ENCODE measurements at regions not wholly inside any gene's neighbourhood (a gene's known extent, or its start where the extent isn't known, plus 50 kb on each side); places are given as distances from the start of the nearest gene placed in this dataset.

DNA sequence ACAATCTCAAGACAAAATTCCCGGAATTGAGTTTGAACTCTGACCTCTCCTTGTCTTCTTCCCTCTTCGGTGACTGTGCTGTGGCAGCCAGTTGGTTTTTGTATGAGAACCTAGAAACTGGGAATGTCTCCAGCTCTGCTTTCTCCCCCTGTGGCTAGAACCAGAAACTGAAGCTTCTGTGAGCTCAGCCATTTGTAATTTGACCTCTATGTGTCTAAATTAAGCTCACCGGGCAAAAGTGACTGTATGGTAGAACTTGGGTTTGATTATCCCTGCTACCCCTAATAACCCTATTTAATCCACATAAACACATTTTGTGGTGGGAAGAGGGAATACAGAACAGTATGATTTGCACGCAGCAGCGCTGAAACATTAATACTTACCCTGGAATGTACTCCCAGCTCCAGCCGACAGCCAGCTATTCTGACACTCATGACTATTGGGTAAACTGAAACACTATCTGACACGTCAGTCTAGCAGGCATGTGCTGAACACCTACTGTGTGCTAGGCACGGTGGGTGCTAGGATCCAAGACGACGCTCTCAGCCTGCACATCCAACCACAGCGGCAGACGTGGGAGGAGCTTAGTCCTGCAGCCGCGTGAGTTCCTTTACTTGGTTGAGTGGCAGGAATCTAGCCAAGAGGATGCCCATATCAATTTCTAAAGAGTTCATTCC is 324.8 kb downstream of the SFMBT2 start:
- no peaks in the 10 kb centered on the region for H3F3A ChIP-seq (ENCODE audit: low read length, unreplicated experiment)
- no peaks in the 10 kb centered on the region for H3K4me1 ChIP-seq (ENCODE audit: insufficient read depth, low read length)
- H4K20me1 ChIP-seq (ENCODE audit: low read length) = no peaks in the 10 kb centered on the region
- BruUV-seq (replicated peaks) = no TSS peak
- H2AFZ ChIP-seq (ENCODE audit: low read length) = no peak overlapping the region
- no peaks in the 10 kb centered on the region for H3K9me2 ChIP-seq (replicated peaks; ENCODE audit: low read length)
- H3K9me3 ChIP-seq (ENCODE audit: low read length) = no peaks in the 10 kb centered on the region
- ATAC-seq (no peak), DNase-seq (no peak)
- H3K9ac ChIP-seq (ENCODE audit: low read length) = no peak overlapping the region
- intact Hi-C loops (cut with micrococcal nuclease) = no loop called here
- H3K4me2 ChIP-seq (ENCODE audit: low read length) = no peak overlapping the region
- H3K27me3 ChIP-seq (ENCODE audit: low read length) = 0 out of 2 replicates have a peak, but pooled peaks cover 11% of the 10 kb centered on the region
- ChIA-PET CTCF (no interaction called here), POLR2A (ENCODE audit: unreplicated experiment) (no interaction called here)
- H3K4me3 ChIP-seq (ENCODE audit: low read length) = no peak overlapping the region
- no peak overlapping the region for H3K27ac ChIP-seq (ENCODE audit: low read length)
- H3K36me3 ChIP-seq (ENCODE audit: low read depth, low read length) = no peaks in the 10 kb centered on the region
- no peaks in the 10 kb centered on the region for H3K79me2 ChIP-seq (ENCODE audit: low read length)
- TF ChIP-seq EZH2phosphoT487 (IDR thresholded peaks at IDR 0.05; ENCODE audit: borderline replicate concordance, low read length) (no peak), EZH2 (IDR thresholded peaks at IDR 0.05; ENCODE audit: low read length, unreplicated experiment) (no peak)
- TF ChIP-seq, protein P1, sequence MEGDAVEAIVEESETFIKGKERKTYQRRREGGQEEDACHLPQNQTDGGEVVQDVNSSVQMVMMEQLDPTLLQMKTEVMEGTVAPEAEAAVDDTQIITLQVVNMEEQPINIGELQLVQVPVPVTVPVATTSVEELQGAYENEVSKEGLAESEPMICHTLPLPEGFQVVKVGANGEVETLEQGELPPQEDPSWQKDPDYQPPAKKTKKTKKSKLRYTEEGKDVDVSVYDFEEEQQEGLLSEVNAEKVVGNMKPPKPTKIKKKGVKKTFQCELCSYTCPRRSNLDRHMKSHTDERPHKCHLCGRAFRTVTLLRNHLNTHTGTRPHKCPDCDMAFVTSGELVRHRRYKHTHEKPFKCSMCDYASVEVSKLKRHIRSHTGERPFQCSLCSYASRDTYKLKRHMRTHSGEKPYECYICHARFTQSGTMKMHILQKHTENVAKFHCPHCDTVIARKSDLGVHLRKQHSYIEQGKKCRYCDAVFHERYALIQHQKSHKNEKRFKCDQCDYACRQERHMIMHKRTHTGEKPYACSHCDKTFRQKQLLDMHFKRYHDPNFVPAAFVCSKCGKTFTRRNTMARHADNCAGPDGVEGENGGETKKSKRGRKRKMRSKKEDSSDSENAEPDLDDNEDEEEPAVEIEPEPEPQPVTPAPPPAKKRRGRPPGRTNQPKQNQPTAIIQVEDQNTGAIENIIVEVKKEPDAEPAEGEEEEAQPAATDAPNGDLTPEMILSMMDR (conservative IDR thresholded peaks at IDR 0.05; ENCODE audit: low read depth, low read length) = no peak

DNA sequence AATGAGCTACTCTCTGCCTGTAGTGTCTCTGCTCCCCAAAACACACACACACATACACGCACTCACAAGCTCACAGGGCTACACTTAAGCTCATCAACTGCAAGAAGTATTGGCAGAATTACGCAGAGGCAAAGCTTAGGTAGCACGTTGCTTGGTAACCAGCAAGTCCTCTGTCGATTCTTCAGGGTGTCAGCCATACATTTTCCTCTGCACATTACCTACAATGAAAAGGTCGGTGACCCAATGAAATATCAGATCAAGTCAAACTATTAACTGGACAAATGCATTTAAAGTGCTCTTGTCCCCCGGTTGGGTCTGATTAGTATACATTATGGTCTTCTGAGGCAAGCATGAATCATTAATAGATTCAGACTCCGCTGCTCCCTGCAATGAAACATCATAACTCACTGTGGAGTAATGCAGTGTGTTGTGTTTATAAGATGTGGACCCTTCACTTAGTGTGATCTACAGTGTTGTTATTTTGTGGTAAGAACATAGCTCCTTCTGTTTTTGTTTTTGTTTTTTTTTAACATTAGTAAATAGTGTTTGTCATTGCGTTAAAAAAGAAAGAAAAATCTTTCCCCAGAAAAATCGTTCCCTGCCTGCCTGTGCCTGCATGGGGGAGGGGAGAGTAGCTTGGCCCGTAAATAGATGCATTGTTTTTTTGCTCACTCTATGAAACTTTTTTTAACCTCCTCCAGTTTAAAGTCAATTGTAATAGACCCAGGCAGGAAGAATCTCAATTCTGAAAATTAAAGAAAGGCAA is 325.5 kb downstream of the SFMBT2 start:
- CTCF ChIA-PET = no interaction called here
- no peak for ATAC-seq
- no peak overlapping the region for H3K4me3 ChIP-seq (ENCODE audit: low read length)

More for the DNA sequence above, 325.5 kb downstream of the SFMBT2 start:
- H2AFZ ChIP-seq (ENCODE audit: low read length) = no peak overlapping the region
- no peak overlapping the region for H3K4me2 ChIP-seq (ENCODE audit: low read length)
- H3K9ac ChIP-seq (ENCODE audit: low read length) = no peak overlapping the region
- no peaks in the 10 kb centered on the region for H4K20me1 ChIP-seq (ENCODE audit: low read length)
- H3K79me2 ChIP-seq (ENCODE audit: low read length) = no peaks in the 10 kb centered on the region
- no peaks in the 10 kb centered on the region for H3K9me2 ChIP-seq (replicated peaks; ENCODE audit: low read length)
- no peak for DNase-seq
- H3K27ac ChIP-seq (ENCODE audit: low read length) = no peak overlapping the region
- no peaks in the 10 kb centered on the region for H3K9me3 ChIP-seq (ENCODE audit: low read length)
- TF ChIP-seq EZH2phosphoT487 (IDR thresholded peaks at IDR 0.05; ENCODE audit: borderline replicate concordance, low read length) (no peak), EZH2 (IDR thresholded peaks at IDR 0.05; ENCODE audit: low read length, unreplicated experiment) (no peak)
- TF ChIP-seq, protein P1 (conservative IDR thresholded peaks at IDR 0.05; ENCODE audit: low read depth, low read length) = no peak
- no peaks in the 10 kb centered on the region for H3F3A ChIP-seq (ENCODE audit: low read length, unreplicated experiment)
- POLR2A ChIA-PET (ENCODE audit: unreplicated experiment) = no interaction called here
- H3K36me3 ChIP-seq (ENCODE audit: low read depth, low read length) = no peaks in the 10 kb centered on the region
- no peaks in the 10 kb centered on the region for H3K4me1 ChIP-seq (ENCODE audit: insufficient read depth, low read length)
- no TSS peak for BruUV-seq (replicated peaks)
- 0 out of 2 replicates have a peak, but pooled peaks cover 11% of the 10 kb centered on the region for H3K27me3 ChIP-seq (ENCODE audit: low read length)
- intact Hi-C loops (cut with micrococcal nuclease) = no loop called here
